Nephron (organoid): ENCODE measurements at regions not wholly inside any gene's neighbourhood (a gene's known extent, or its start where the extent isn't known, plus 50 kb on each side); places are given as distances from the start of the nearest gene placed in this dataset.

Source experiments
- H3K27ac Mint-ChIP-seq, 3 experiments: 2 replicates each; pipeline ENCODE4 v1.8.0; 2020; ENCODE audit warnings: mixed read lengths in 3 of 3, mild to moderate bottlenecking in 2 of 3, moderate library complexity in 1 of 3
- H3K27me3 Mint-ChIP-seq: 2 replicates; pipeline ENCODE4 v1.8.0; 2021; ENCODE audit warnings: low read depth, mild to moderate bottlenecking, moderate library complexity, mixed read lengths
- H3K36me3 Mint-ChIP-seq: 2 replicates; pipeline ENCODE4 v1.8.0; 2020; ENCODE audit warnings: low read depth, mixed read lengths
- H3K4me1 Mint-ChIP-seq: 2 replicates; pipeline ENCODE4 v1.8.0; 2020; ENCODE audit warnings: mixed read lengths
- H3K4me3 Mint-ChIP-seq, 3 experiments: 2 replicates each; pipeline ENCODE4 v1.8.0; 2020; ENCODE audit warnings: mild to moderate bottlenecking in 3 of 3, mixed read lengths in 3 of 3, moderate library complexity in 2 of 3
- H3K9me3 Mint-ChIP-seq: 2 replicates; pipeline ENCODE4 v1.8.0; 2020; ENCODE audit warnings: mixed read lengths
- CTCF ChIP-seq, 3 experiments: fragments of 200-600 bp; sonication (generic); IDR thresholded peaks; one replicate each; pipeline ENCODE4 v1.5.0; 2021; ENCODE audit warnings: antibody characterized with exemption in 3 of 3; ENCODE audit not compliant: unreplicated experiment in 3 of 3

GRCh38 chr13:31081316-31081715 is 80.4 kb downstream of the HSPH1 start:
- TF ChIP-seq CTCF (IDR thresholded peaks at IDR 0.05; ENCODE audit: unreplicated experiment in 3 of 3): no peak
- H3K4me3 Mint-ChIP-seq: no peak overlapping the region

GRCh38 chr13:31074756-31075155 is 86.9 kb downstream of the HSPH1 start:
- H3K4me3 Mint-ChIP-seq: no peak overlapping the region
- no peak overlapping the region for H3K27ac Mint-ChIP-seq
- no peaks in the 10 kb centered on the region for H3K4me1 Mint-ChIP-seq
- H3K36me3 Mint-ChIP-seq: no peaks in the 10 kb centered on the region
- H3K27me3 Mint-ChIP-seq: peaks cover 13% of the 10 kb centered on the region
- no peaks in the 10 kb centered on the region for H3K9me3 Mint-ChIP-seq
- no peak for TF ChIP-seq CTCF (IDR thresholded peaks at IDR 0.05; ENCODE audit: unreplicated experiment in 3 of 3)

More at GRCh38 chr13:31081316-31081715, 80.4 kb downstream of the HSPH1 start:
- H3K27me3 Mint-ChIP-seq: peaks cover 2% of the 10 kb centered on the region
- H3K36me3 Mint-ChIP-seq: no peaks in the 10 kb centered on the region
- H3K27ac Mint-ChIP-seq: no peak overlapping the region
- H3K9me3 Mint-ChIP-seq: no peaks in the 10 kb centered on the region
- no peaks in the 10 kb centered on the region for H3K4me1 Mint-ChIP-seq

- no peak for TF ChIP-seq CTCF (IDR thresholded peaks at IDR 0.05; ENCODE audit: unreplicated experiment in 3 of 3)
- Mint-ChIP-seq H3K4me3 (no peak overlapping the region), H3K36me3 (no peaks in the 10 kb centered on the region), H3K4me1 (no peaks in the 10 kb centered on the region), H3K27me3 (peaks cover 13% of the 10 kb centered on the region), H3K9me3 (no peaks in the 10 kb centered on the region), H3K27ac (no peak overlapping the region)
Measured at GRCh38 chr13:31073859-31074718, 87.6 kb downstream of the HSPH1 start.

- Mint-ChIP-seq H3K4me1 (no peaks in the 10 kb centered on the region), H3K4me3 (no peak overlapping the region), H3K27me3 (peaks cover 13% of the 10 kb centered on the region), H3K36me3 (no peaks in the 10 kb centered on the region), H3K27ac (no peak overlapping the region), H3K9me3 (no peaks in the 10 kb centered on the region)
- TF ChIP-seq CTCF (IDR thresholded peaks at IDR 0.05; ENCODE audit: unreplicated experiment in 3 of 3): no peak
Measured at GRCh38 chr13:31072041-31072440, 89.7 kb downstream of the HSPH1 start.

GRCh38 chr13:31069808-31070534 is 91.7 kb downstream of the HSPH1 start:
- no peaks in the 10 kb centered on the region for H3K4me1 Mint-ChIP-seq
- peaks cover 8% of the 10 kb centered on the region for H3K27me3 Mint-ChIP-seq
- no peak for TF ChIP-seq CTCF (IDR thresholded peaks at IDR 0.05; ENCODE audit: unreplicated experiment in 3 of 3)
- H3K9me3 Mint-ChIP-seq: no peaks in the 10 kb centered on the region
- H3K27ac Mint-ChIP-seq: no peak overlapping the region
- no peaks in the 10 kb centered on the region for H3K36me3 Mint-ChIP-seq
- no peak overlapping the region for H3K4me3 Mint-ChIP-seq
